CD4-positive, alpha-beta T cell treated with Interleukin-4 for 4 hours (primary cell): ENCODE measurements at regions not wholly inside any gene's neighbourhood (a gene's known extent, or its start where the extent isn't known, plus 50 kb on each side); places are given as distances from the start of the nearest gene placed in this dataset.
"Not testable (repeated sequence)": the region's sequence is repeated elsewhere in the genome, so short reads cannot be mapped to it uniquely, and the experiment has no call there.

Experiments
- DNase-seq: peaks from one replicate; pipeline ENCODE4 v3.0.0-alpha.2; 2020

GRCh38 chr11:21933095-21933494 is 259.8 kb upstream of the ANO5 start:
- DNase-seq, result no peak

DNA sequence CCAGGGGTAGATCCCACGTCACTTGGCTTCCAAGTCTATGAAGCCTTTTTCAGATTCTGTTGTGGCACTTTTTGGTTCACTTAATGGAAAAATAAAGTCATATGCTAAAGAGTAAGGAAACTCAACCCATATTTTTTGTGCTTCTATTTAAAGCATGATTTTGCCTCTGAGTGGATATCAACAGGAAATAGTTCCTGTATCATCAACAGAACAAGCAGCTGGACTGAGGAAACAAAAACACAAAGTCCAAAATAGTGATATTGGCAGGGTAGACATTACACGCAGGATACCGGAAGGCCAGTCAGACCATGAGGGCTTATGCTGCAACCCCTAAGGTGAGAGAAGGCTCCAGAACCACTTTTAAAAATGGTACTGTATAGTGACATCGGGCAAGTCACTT is 248.3 kb upstream of the ANO5 start:
- no peak for DNase-seq

GRCh38 chr11:21948876-21949275 is 244.0 kb upstream of the ANO5 start:
- DNase-seq, result no peak

DNA sequence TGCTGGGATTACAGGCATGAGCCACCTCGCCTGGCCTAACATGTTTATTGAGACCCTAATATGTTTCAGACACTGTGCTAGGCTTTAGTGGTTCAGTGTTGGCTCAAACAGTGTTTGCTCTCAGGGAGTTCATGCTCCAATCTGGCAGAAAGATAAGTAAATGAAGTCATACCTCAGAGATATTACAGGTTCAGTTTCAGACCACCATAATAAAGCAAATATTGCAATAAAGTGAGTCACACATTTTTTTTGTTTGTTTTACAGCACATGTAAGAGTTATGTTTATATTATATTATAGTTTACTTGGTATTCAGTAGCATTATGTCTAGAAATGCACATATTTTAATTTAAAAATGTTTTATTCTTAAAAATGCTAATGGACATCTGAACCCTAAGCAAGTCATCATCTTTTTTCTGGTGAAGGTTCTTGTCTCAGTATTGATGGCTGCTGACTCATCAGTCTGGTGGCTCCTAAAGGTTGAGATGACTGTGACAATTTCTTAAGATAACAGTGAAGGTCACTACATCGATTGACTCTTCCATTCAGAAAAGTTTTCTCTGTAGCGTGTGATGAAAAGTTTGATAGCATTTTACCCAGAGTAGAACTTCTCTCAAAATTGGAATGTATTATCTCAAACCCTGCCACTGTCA is 243.0 kb upstream of the ANO5 start:
- no peak for DNase-seq

GRCh38 chr11:21963013-21963412 is 229.9 kb upstream of the ANO5 start:
- no peak for DNase-seq

GRCh38 chr11:21965221-21965620 is 227.7 kb upstream of the ANO5 start:
- DNase-seq, result no peak

GRCh38 chr11:21968702-21969101 is 224.2 kb upstream of the ANO5 start:
- no peak for DNase-seq

DNA sequence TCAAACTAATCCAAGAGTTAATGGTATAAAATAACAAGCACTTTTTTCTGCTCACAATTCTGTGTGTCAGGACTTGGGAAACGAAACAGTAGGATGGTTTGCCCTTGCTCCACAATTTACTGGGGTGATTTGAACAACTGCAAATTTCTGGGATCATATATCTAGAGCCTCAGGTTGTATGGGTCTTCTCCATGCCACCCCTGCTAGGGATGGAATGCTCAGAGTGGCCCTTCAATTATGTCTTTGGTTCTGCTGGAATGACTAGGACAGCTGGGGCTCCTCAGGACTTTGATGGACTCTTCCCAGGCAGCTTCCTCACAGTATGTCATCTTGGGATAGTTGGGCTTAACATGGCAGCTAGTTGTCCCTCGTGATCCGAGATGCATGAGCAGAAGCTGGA is 223.0 kb upstream of the ANO5 start:
- no peak for DNase-seq

GRCh38 chr11:21975242-21975641 is 217.6 kb upstream of the ANO5 start:
- DNase-seq, result no peak

DNA sequence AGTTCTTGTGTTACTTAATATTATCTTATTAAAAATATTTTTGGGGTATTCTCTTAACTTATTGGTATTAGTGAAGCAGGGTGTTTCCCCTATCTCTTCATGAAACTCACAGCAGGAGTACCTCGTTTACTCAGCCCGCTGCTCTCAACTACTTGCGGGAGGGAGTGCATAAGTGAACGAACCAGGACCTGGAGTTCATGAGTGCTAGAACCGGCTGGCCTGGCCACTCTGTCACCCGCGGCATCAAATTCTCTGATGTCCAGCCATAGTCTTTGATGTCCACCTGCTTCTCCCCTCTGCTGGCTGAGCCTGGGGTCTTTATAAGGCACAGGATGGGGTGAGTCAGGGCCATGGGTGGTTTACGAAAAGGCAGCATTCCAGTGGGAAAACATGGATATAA is 216.7 kb upstream of the ANO5 start:
- DNase-seq, result no peak

GRCh38 chr11:21983431-21983830 is 209.5 kb upstream of the ANO5 start:
- DNase-seq, result no peak

DNA sequence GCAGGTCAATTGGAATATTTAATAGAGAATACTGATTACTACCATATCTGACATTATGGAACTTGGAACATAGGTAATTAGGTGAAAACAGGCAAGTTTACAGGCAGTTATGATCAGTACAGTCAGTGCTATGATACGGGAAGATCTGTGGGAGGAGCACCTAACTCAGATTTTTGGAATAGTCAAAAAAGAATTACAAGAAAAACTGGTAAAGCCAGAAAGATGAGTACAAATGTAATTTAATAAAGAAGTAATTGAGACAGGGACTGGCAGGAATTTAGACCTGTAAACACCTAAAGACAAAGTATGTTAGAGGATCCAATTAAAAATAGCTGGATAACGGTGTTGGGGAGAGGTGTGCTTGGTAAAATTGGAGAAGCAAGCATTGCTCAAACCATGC is 206.5 kb upstream of the ANO5 start:
- DNase-seq, result no peak

- DNase-seq, result no peak
Observed at GRCh38 chr11:21987261-21987660, 205.6 kb upstream of the ANO5 start.

GRCh38 chr11:21988477-21988876 is 204.4 kb upstream of the ANO5 start:
- no peak for DNase-seq

GRCh38 chr11:22001803-22002202 is 191.1 kb upstream of the ANO5 start:
- DNase-seq, result not testable (repeated sequence)

- no peak for DNase-seq
Observed at GRCh38 chr11:22006901-22007300, 186.0 kb upstream of the ANO5 start.

DNA sequence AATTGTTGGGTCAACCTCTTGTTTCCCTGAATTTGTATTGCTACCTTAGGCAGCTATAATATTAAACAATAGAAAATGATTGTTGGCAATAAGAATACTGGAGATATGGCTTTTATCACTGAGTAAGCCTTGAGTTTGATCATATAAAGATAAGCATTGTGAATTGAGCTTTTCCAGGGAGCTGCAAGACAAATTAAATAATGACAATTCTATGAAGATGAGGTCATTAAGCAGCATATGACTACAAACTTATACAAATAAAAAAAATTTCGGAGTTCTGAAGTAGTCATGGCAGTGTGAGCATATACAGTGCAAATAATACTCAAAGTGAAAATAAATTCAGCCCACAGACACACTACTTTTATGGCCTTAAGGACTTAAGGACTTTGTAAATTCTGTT is 161.1 kb upstream of the ANO5 start:
- no peak for DNase-seq

DNA sequence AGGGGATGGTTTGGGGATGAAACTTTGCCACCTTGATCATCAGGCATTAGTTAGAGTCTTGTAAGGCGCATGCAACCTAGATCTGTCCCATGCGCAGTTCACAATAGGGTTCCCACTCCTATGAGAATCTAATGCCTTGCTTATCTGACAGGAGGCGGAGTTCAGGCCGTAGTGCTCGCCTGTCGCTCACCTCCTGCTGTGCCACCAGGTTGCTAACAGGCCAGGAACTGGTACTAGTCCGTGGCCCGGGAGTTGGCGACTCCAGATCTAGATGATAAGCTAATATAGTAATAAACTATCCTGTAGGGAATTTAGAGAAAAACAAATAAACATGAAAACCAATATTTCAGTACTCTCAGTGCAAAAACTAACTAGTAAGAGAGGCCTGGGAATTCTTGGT is 155.4 kb upstream of the ANO5 start:
- DNase-seq, result no peak

GRCh38 chr11:22041039-22041438 is 151.8 kb upstream of the ANO5 start:
- no peak for DNase-seq

DNA sequence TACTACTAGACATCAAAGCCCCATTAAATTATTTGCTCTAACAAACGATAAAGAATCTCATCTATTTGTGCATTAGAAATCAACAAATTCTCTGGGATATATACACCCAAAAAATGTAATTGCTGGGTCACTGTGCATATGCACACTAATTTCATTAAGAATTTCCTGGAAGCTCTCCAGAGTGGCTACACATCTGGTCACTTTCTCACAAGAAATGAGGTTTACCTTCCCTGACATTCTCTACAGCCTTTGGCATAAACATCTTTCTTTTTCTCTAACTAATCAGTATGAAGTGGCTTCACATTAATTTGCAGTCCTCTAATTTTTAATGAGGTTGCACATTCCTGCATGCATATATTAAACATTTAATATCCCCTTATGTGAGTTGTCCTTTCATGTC is 150.8 kb upstream of the ANO5 start:
- DNase-seq, result no peak

GRCh38 chr11:22044126-22044525 is 148.8 kb upstream of the ANO5 start:
- DNase-seq, result no peak

- no peak for DNase-seq
Observed at GRCh38 chr11:22049276-22049675, 143.6 kb upstream of the ANO5 start.

GRCh38 chr11:22065472-22065871 is 127.4 kb upstream of the ANO5 start:
- DNase-seq, result no peak

GRCh38 chr11:22069844-22070243 is 123.0 kb upstream of the ANO5 start:
- no peak for DNase-seq

DNA sequence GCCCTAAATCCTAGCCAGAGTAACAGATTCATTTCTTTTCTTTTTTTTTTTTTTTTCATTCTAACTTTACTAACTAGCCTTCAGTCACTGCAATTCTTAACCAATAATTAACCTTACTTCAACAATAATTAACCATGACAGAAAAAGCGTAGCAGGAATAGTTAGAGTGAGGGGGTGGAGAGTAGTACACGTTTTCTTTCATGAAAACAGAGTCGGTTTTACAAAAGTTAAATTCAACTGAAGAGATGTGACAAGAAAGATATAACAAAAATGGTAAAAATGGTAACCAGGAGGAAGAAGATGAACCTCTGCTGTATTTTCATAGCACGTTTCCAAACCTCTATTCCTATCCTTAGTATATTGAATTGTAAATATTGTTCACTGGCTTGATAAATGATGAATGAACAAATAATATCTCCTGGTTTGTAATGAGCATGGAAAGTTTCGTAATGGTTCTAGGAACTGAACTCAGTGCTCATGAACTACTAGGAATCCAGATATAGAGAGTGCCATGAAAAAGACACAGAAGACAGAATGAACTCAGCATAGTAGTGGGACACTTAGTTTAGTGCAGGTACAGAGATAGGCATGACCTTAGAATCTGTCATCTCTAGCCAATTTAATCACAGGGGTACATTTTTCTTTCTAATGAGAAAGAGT is 116.5 kb upstream of the ANO5 start:
- no peak for DNase-seq
